ENCODE measurements at regions not wholly inside any gene's neighbourhood (a gene's known extent, or its start where the extent isn't known, plus 50 kb on each side); places are given as distances from the start of the nearest gene placed in this dataset.

DNA sequence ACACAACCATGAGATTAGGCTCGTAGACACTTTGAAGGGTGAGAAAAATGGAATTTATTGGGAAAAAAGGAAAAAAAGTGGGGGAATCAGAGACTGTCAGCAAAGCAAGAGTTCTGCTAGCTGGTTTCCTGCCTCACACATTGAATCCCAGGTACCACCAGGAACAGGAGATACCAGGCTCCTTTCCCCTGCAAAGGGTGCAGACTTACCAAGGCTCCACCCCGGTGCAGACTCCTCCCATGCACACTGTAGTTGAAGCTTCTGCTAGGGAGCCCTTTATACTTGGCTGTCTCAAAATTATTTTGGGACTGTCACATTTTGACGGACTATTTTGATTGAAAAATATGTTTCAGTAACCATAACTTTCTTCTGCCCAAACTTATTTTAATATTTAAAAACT lies 819.9 kb upstream of the GBE1 start:
- H3K27me3 ChIP-seq, result no peaks in the 10 kb centered on the region
- no peaks in the 10 kb centered on the region for H3K36me3 ChIP-seq
- no peaks in the 10 kb centered on the region for H3K9me3 ChIP-seq
- H3K27ac ChIP-seq, result no peak overlapping the region
- TF ChIP-seq, protein P1, sequence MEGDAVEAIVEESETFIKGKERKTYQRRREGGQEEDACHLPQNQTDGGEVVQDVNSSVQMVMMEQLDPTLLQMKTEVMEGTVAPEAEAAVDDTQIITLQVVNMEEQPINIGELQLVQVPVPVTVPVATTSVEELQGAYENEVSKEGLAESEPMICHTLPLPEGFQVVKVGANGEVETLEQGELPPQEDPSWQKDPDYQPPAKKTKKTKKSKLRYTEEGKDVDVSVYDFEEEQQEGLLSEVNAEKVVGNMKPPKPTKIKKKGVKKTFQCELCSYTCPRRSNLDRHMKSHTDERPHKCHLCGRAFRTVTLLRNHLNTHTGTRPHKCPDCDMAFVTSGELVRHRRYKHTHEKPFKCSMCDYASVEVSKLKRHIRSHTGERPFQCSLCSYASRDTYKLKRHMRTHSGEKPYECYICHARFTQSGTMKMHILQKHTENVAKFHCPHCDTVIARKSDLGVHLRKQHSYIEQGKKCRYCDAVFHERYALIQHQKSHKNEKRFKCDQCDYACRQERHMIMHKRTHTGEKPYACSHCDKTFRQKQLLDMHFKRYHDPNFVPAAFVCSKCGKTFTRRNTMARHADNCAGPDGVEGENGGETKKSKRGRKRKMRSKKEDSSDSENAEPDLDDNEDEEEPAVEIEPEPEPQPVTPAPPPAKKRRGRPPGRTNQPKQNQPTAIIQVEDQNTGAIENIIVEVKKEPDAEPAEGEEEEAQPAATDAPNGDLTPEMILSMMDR (IDR thresholded peaks at IDR 0.05), result no peak
- no peak for TF ChIP-seq POLR2A (IDR thresholded peaks at IDR 0.05)
- H3K4me3 ChIP-seq, result no peak overlapping the region
- no peak for DNase-seq
- H3K4me1 ChIP-seq, result no peaks in the 10 kb centered on the region
- 71 to 74% methylated on average over 3 of the region's 3 CpGs for WGBS, 2 donors
- intact Hi-C loops (cut with DNase I), result no loop called here

DNA sequence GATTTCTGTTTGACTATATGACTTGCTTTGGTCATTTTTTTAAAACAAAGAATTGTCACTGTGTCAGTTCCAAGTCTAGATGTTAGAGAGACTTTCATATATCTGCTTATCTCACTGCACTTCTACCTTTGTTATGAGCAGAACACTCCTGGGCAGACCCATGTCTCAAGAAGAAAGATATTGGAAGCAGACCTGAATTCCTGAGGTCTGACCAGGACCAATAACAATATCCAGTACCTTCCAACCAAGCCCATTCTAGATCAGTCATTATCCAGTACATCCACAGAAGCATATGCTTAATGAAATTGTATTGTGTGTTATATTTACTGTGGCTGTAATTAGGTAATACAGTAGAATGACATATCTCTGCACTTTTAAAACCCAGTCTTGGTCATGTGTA lies 811.3 kb upstream of the GBE1 start:
- no peaks in the 10 kb centered on the region for H3K4me1 ChIP-seq
- intact Hi-C loops (cut with DNase I), result no loop called here
- DNase-seq, result no peak
- no peaks in the 10 kb centered on the region for H3K36me3 ChIP-seq
- H3K9me3 ChIP-seq, result no peaks in the 10 kb centered on the region
- no peak for TF ChIP-seq POLR2A (IDR thresholded peaks at IDR 0.05)
- TF ChIP-seq, protein P1 (IDR thresholded peaks at IDR 0.05), result no peak
- no peak overlapping the region for H3K4me3 ChIP-seq
- no peak overlapping the region for H3K27ac ChIP-seq
- no peaks in the 10 kb centered on the region for H3K27me3 ChIP-seq

DNA sequence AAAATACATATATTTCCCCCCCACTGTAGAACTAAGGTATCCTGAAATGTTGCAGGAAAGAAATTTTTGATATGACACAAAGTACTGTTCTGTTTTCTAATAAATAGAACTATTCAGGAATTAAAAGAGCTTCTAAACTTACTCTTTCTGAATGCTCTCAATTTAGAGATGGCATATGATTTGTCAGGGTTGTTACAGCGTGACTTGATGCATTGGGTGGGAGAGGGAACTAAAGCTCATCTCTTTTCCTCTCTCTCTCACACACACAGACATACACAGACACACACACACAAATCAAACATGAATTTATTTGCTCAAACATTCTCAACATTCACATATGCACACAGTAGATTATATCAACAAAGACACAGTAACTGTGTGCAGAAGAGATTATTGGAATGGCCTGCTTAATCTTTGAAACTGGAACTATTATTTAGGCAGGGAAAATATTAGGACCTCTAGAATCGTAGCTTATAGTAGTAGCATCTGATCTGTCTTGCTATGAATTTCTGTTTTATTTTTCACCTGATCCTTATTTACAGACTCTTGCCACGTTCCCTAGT lies 807.4 kb upstream of the GBE1 start:
- TF ChIP-seq POLR2A (IDR thresholded peaks at IDR 0.05), result no peak
- TF ChIP-seq, protein P1 (IDR thresholded peaks at IDR 0.05), result no peak
- H3K36me3 ChIP-seq, result no peaks in the 10 kb centered on the region
- H3K27ac ChIP-seq, result no peak overlapping the region
- intact Hi-C loops (cut with DNase I), result no loop called here
- no peaks in the 10 kb centered on the region for H3K27me3 ChIP-seq
- WGBS, 2 donors, result 52 to 57% methylated on average over 3 of the region's 3 CpGs
- H3K4me3 ChIP-seq, result no peak overlapping the region
- H3K4me1 ChIP-seq, result no peaks in the 10 kb centered on the region
- DNase-seq, result no peak
- no peaks in the 10 kb centered on the region for H3K9me3 ChIP-seq

DNA sequence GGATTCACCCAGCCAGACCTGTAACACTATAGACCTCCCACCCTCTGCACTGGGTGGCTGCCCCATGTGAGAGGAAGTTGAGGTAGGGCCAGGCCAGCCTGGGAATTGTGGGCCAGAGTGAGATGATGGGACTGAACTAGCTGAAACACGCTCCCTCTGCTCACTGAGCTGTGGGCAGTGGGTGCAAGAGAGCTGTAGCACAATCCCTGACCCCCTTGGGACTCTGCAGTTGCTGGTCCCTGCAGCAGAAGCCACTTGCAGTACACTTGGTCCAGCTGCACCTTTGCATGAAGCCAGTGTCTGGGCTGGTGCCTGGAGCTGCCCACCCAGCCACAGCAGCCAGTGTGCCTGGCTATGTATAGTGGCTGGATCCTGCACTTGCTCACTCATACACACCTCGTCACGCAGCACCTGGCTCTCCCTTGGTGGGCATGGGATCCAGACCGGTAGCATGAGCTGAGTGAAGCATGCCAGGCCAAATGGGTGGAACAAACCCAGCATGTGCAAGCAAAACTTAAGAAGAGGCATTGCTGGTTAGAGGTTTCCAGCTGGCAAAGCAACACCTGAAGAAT lies 805.7 kb upstream of the GBE1 start:
- H3K27me3 ChIP-seq, result no peaks in the 10 kb centered on the region
- WGBS, 2 donors, result 100% methylated on average over 4 of the region's 4 CpGs; no CpG with 5 or more reads in 1 of the 2 donors
- no peaks in the 10 kb centered on the region for H3K36me3 ChIP-seq
- H3K9me3 ChIP-seq, result no peaks in the 10 kb centered on the region
- H3K4me1 ChIP-seq, result no peaks in the 10 kb centered on the region
- no peak overlapping the region for H3K4me3 ChIP-seq
- no peak for DNase-seq
- intact Hi-C loops (cut with DNase I), result no loop called here
- no peak for TF ChIP-seq POLR2A (IDR thresholded peaks at IDR 0.05)
- TF ChIP-seq, protein P1 (IDR thresholded peaks at IDR 0.05), result no peak
- no peak overlapping the region for H3K27ac ChIP-seq

DNA sequence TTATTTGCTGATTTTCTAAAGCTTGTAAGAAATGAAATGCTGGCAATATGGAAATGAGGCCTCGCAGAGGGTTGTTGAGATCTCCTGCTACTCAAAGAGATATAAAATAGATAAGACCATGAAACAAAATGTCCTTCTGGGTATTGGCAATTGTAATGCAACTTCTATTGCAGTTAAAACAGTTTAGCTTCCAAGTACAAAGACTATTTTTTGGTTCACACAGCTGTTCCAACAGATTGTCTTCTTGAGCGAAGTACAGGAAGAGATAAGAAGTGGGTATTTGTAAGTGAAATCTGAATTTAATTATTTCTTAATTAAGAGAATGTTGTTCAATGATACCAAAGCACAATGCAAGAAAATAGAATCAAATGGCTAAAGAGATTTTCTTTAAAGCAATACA lies 801.5 kb upstream of the GBE1 start:
- no peaks in the 10 kb centered on the region for H3K27me3 ChIP-seq
- 88 to 91% methylated on average over 2 of the region's 2 CpGs for WGBS, 2 donors
- no peaks in the 10 kb centered on the region for H3K36me3 ChIP-seq
- no peak for DNase-seq
- no peak for TF ChIP-seq POLR2A (IDR thresholded peaks at IDR 0.05)
- TF ChIP-seq, protein P1 (IDR thresholded peaks at IDR 0.05), result no peak
- no peaks in the 10 kb centered on the region for H3K4me1 ChIP-seq
- no peak overlapping the region for H3K27ac ChIP-seq
- no peaks in the 10 kb centered on the region for H3K9me3 ChIP-seq
- H3K4me3 ChIP-seq, result no peak overlapping the region
- intact Hi-C loops (cut with DNase I), result no loop called here
